ENCODE measurements at regions not wholly inside any gene's neighbourhood (a gene's known extent, or its start where the extent isn't known, plus 50 kb on each side); places are given as distances from the start of the nearest gene placed in this dataset.

GRCh38 chr20:11540558-11540957 is 377.1 kb upstream of the BTBD3 start:
- TF ChIP-seq CTCF (IDR thresholded peaks at IDR 0.05; ENCODE audit: insufficient read depth, low read length): no peak
- DNase-seq (ENCODE audit: low read depth): no peak
- H3K4me3 ChIP-seq (ENCODE audit: low read depth, low read length): no peak overlapping the region

GRCh38 chr20:11542645-11543044 is 375.0 kb upstream of the BTBD3 start:
- no peak overlapping the region for H3K4me3 ChIP-seq (ENCODE audit: low read depth, low read length)
- no peak for TF ChIP-seq CTCF (IDR thresholded peaks at IDR 0.05; ENCODE audit: insufficient read depth, low read length)
- no peak for DNase-seq (ENCODE audit: low read depth)

- DNase-seq (ENCODE audit: low read depth): peak; percentile 86
- peak; percentile 45 for TF ChIP-seq CTCF (IDR thresholded peaks at IDR 0.05; ENCODE audit: insufficient read depth, low read length)
- H3K4me3 ChIP-seq (ENCODE audit: low read depth, low read length): peak overlapping the region; percentile 48
Measured at GRCh38 chr20:11544029-11544678, 373.5 kb upstream of the BTBD3 start.

GRCh38 chr20:11546939-11547338 is 370.8 kb upstream of the BTBD3 start:
- DNase-seq (ENCODE audit: low read depth): no peak
- no peak for TF ChIP-seq CTCF (IDR thresholded peaks at IDR 0.05; ENCODE audit: insufficient read depth, low read length)

GRCh38 chr20:11549172-11550103 is 368.3 kb upstream of the BTBD3 start:
- DNase-seq (ENCODE audit: low read depth): no peak
- TF ChIP-seq CTCF (IDR thresholded peaks at IDR 0.05; ENCODE audit: insufficient read depth, low read length): no peak
- no peak overlapping the region for H3K4me3 ChIP-seq (ENCODE audit: low read depth, low read length)

More at GRCh38 chr20:11546939-11547338, 370.8 kb upstream of the BTBD3 start:
- H3K4me3 ChIP-seq (ENCODE audit: low read depth, low read length): no peak overlapping the region

DNA sequence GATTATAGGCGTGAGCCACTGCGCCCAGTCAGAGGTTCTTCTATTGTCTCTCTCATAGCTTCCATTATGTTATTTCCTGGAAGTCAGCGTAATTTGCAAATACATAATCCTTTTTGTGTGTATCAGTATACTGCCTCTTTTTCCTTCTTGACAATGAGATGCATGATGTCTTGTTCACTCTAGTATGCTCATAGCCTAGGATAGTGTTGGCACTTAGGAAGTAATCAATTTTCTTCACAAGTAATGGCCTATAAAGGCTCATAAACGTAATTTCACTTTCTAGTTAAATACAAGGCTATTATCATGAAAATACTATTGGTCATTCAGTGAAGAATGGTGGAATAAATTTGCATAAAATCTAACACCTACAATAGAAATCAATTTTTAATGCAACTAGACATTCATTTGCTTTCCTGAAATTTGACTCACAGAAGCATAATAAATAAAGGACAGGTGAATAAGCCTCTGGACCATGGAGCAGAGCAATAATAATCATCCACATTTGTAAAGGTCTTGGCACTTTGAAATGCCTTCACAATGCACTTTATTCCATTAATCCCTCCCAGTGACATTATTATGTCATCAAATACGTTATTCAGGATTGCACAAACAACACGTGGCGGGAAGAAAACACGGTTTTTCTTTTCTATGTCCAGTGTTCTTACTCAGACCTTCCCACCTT is 366.9 kb upstream of the BTBD3 start:
- DNase-seq (ENCODE audit: low read depth): no peak
- no peak for TF ChIP-seq CTCF (IDR thresholded peaks at IDR 0.05; ENCODE audit: insufficient read depth, low read length)
- no peak overlapping the region for H3K4me3 ChIP-seq (ENCODE audit: low read depth, low read length)

Measured in fibroblast of the aortic adventitia (primary cell).